ENCODE measurements at regions not wholly inside any gene's neighbourhood (a gene's known extent, or its start where the extent isn't known, plus 50 kb on each side); places are given as distances from the start of the nearest gene placed in this dataset.

DNA sequence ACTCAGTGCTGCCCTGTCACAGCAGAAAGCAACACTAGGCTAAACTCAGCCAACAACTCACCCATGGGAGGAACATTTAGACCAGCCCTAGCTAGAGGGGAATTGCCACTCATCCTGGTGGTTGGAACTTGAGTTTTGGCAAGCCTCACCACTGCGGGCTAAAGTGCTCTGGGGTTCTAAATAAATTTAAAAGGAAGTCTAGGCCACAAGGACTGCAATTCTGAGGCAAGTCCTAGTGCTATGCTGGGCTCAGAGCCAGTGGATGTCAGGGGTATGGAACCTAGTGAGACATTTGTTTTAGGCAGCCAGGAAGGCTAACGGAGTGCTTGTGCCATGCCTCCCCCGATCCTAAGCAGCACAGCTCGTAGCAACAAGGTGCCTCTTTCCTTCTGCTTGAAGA is 78.0 kb downstream of the RGS13 start:
- DNase-seq (ENCODE audit: low spot score) = no peak

DNA sequence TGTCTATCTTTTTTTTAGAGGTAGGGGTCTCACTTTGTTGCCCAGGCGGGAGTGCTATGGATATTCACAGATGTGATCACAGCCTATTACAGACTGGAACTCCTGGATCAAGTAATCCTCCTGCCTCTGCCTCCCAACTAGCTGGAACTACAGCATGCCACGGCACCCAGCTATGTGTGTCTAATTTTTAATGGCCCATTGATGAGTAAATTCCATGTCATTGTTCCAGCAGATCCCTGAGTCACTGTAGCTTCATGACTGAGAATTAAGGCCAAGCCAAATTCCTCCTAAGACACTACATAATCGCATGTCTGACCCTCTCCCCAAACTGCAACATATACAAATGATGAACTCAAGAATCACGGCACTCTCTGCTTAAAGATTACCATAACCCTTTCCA is 84.2 kb upstream of the RGS2 start:
- DNase-seq (ENCODE audit: low spot score) = no peak

DNA sequence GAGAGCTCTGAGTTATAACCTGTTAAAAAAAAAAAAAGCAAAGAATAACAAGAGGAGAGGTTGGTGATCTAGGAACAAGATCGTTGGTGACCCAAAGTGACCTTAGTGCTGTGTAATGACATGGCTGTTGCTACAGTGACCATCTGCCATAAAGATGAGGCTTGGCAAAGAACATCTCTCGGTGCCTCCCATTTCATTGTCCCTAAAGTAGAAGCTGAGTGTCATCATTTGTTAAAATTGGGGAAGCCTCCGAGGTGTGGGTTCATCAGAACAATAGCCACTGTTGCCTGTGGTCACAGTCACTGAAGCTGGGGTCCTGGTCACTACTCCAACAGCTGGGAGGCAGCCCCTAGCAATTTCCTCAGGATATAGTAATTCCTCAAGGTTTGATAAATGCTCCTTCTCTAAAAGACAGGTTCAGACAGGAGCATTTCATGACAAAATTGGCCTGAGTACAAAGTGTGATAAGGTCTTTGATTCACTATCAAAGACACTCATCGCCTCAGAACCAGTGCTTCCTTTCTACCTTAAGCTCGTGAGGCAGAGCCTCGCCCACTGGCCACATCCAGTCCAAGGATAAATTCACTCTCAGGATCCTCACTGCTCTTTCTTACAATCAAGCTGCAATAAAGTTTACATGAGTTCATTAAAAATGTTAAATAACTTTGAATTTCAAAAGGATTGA is 81.9 kb upstream of the RGS2 start:
- no peak for DNase-seq (ENCODE audit: low spot score)

DNA sequence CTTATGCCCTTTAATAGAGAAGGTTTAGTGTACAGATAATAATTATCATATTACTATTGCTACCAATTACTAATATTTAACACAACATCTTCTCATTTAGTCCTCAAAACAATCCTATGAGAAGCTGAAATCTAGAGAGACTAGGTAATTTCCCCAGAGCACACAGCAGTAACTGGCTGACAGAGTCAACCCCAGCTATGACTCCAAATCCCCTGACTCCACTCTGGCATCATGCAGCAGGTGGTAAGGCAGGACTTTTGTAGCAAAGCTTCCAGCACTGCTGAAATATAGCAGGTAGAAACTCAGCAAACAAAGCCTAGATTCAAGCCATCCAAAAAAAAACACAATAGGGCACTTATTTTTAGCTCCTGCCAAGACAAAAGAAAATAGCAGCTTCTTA is 79.3 kb upstream of the RGS2 start:
- no peak for DNase-seq (ENCODE audit: low spot score)

DNA sequence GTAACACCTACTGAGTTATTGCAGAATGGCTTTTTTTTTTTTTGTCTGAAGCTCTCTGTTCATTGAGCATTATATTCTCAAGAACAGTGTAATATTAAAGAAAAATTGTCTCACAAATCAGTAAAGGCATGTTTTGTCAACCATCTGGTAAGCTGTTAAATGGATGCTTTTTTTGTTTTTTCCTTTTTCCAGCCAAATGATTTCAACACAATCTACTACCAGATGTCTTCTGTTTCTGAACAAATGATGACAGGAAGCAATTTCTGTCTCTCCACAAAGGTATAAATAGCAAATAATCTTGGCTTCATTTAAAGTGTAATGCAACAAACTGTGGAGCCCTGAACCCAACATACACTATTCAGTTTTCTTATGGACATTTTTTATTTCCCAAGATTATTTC is 78.6 kb upstream of the RGS2 start:
- no peak for DNase-seq (ENCODE audit: low spot score)

DNA sequence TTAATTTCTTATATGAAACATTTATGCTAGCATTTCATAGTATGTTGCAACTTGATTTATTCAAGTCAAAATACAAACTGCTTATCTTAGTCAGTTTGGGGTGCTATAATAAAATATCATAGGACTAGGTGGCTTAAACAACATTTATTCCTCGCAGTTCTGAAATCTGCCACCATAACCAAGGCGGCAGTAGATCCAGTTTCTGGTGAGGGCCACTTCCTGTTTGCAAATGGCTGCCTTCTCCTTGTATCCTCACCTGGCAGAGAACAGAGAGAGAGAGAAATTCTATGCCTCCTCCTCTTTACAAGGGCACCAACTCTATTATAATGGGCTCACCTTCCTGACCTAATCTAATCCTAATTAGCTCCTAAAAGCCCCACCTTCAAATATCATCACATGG is 76.1 kb upstream of the RGS2 start:
- peak; percentile 19 for DNase-seq (ENCODE audit: low spot score)

DNA sequence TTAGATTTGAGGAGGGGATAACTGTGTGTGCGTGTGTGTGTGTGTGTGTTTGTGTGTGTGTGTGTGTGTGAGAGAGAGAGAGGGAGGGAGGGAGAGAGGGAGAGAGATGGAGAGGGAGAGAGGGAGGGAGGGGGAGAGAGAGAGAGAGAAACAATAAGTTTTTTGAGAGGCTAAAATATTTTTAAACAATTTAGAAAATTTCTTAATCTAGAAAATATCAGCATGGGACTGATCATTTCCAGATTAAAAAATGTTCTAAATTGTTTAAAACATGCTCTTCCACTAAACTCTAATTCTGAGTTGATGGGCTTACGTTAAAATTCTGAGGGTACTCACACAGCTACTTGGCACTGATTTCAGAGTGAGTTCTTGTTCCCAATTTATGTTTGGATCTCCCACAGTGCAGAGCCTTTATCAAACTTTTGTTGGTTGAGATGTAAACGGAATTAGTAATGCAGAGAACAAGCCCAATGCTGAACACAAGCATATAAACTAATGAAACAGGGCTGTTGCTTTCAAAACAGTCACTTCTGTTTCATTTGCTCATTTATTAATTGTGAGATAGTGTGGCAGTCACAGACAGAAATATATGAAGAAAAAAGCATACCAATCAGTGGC is 73.4 kb upstream of the RGS2 start:
- DNase-seq (ENCODE audit: low spot score) = no peak

DNA sequence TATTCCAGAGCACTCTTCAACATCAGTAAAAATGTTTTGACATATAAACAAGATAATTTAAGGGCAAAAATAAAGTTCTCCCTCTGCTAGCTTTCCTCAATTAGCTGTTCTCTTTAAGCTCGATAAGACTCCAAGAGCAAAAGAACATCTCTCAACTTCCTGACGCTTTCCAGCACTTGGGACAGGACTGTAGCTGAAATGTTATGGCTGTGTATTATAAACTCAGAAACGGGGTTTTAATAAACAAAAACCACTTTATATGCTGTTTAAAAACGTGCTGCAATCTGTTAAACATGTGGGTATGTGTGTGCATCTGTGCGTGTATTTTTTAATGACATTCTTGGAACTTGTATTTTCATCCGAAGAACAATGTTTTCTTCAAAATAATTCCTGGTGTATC is 71.5 kb upstream of the RGS2 start:
- no peak for DNase-seq (ENCODE audit: low spot score)

DNA sequence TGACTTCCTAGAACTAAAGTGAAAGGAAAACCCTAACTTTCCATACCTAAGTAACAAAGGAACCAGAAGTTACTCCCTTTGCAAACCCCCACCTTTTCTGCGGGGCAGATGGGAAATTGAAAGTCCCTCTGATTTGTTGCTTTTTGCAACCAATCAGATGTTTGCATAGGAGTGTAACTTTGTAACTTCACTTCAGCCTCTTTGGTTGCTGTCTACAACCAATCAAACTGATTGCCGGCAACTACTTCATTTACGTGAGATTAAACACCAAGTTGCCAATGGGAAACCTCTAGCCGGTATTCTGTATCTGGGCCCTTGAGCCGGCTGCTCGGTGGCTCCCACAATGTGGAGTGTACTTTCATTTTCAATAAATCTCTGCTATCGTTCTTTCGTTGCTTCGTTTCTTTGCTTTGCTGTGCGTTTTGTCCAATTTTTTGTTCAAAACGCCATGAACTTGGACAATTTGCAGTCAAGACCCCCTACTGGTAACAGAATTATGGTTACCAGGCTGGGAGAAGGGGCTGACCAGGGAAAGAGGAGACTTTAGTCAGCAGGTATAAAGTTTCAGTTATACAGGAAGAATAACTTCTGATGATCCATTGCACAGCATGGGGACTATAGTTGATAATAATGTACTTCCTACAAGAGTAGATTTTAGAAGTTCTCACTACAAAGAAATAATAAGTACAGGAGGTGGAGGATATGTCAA is 69.2 kb upstream of the RGS2 start:
- DNase-seq (ENCODE audit: low spot score) = no peak

DNA sequence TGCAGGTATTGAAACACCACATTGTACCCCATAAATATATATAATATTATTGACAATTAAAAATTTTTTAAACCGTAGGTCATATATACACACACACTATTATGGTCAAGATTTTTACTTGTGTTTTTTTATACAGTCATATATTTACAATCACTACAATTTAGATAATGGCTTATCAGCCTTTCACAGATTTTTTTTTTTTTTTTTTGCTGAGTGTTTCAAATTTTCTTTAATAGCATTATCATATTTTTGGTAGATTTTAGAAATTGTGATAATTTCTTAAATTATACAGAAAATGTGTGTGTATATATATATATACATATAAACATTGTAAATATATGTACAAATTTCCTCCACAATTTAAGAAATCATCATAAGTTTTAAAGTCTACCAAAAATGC is 68.6 kb upstream of the RGS2 start:
- DNase-seq (ENCODE audit: low spot score) = no peak

DNA sequence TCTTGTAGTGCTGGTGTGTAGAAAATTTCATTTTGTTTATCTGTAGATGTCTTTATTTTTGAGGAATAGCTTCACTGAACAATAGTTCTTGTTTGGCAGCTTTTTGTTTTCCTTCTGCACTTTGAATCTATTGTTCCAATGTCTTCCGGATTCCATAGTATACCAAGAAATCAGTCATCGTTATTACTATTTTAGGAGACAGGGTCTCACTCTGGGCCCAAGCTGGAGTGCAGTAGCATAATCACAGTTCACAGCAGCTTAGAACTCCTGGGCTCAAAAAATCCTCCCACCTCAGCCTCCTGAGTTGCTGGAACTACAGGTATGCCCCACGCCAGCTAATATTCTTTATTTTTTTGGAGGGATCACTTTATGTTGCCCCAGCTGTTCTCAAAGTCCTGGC is 67.7 kb upstream of the RGS2 start:
- no peak for DNase-seq (ENCODE audit: low spot score)

DNA sequence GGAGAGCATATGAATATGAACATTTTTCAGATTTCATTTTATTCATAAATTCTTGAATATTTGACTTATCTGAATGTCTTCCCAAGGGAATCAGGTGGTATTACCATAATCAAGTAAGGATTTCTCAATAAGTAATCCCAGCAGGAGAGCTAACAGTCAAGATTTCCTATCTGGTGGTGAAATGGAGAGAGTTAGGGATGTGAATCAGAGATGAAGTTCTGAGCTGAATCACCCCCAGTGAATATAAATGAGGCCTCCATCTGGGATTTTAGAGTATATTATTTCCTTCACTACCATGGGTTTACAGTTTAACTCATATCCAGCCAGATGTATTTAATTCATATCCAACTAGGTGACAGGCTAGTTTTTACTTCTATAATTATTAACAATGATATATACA is 61.5 kb upstream of the RGS2 start:
- DNase-seq (ENCODE audit: low spot score) = no peak

DNA sequence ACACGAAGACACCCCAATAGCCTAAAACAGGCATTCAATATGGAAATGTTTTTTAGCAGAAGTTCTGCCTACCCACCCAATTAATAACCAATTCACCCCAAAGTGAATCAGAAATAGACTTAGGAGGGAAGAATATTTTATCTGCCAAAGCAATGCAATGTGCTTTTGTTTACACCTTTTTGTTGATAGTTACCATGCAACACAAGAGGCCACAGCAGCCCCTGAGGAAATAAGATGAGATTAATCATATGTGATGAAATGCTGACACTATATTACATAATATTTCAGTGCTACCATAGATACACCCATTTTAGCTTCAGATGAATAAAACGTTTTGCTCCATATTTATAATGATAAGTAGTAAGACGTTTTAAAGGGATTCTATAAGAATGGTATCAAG is 60.9 kb upstream of the RGS2 start:
- DNase-seq (ENCODE audit: low spot score) = peak; percentile 3

DNA sequence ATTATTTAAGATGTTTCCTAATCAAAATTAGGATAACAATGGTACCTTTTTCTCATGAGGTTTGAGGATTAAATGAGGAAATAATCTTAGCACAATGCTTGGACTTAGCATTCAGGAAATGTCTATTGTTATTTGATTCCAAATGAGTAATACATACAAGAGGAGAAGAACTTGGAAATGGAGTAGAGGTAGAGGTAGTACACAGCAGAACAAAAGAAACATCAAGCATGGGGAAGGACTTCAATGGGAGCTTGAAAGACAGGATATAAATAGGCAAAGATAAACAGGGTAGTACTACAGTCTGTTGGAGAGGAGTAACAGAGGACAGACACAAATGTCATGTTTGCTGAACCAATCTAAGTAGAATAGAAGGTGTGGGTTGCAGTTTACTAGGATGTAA is 59.5 kb upstream of the RGS2 start:
- DNase-seq (ENCODE audit: low spot score) = no peak

DNA sequence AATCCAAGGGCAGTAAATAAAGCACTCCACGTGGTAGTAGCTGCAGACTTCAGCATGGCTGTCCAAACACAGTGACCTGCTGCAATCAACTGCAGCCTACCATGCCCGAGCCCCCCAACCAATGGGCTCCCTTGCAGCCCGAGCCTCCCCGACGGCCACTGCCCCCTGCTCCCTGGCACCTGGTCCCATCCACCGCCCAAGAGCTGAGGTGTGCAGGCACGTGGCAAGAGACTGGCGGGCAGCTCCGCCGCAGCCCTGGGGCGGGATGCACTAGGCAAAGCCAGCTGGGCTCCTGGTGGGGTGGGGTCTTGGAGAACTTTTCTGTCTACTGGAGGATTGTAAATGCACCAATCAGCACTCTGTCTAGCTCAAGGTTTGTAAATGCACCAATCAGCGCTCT is 57.6 kb upstream of the RGS2 start:
- no peak for DNase-seq (ENCODE audit: low spot score)

DNA sequence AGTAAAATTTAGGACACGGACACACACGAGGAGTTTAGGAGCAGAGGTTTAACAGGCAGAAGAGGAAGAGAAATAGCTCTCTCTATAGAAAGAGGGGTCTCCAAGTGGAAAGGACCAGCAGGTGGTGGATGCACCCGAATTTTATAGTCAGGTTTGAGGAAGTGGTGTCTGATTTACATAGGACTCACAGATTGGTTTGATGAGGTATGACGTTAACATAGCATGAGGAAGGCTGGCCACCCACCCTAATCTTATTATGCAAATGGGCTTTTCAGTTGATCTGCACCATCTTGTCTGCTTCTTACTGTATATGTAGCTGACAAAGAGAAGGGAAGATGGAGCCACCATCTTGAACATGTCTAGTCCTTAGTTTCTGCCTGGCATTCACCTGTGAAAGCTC is 52.5 kb upstream of the RGS2 start:
- no peak for DNase-seq (ENCODE audit: low spot score)

DNA sequence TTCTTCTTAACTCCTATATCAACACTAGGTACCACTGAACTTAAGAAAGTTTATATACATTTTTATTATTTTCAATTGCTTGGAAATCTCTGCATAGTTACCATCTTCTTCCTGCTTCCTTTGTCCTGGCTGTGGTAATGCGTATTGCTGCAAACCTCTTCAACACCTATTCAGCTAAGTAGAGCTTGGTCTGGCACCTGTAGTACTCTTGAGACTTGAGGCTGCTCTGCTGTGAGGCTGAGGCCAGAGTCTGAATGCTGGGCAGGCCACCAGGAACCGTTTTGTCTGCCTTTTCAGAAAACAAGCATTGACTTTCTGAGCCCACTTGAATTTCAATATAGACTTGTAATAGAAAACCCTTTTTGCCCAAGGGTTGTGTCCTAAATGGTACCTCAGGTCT is 52.0 kb upstream of the RGS2 start:
- DNase-seq (ENCODE audit: low spot score) = no peak

DNA sequence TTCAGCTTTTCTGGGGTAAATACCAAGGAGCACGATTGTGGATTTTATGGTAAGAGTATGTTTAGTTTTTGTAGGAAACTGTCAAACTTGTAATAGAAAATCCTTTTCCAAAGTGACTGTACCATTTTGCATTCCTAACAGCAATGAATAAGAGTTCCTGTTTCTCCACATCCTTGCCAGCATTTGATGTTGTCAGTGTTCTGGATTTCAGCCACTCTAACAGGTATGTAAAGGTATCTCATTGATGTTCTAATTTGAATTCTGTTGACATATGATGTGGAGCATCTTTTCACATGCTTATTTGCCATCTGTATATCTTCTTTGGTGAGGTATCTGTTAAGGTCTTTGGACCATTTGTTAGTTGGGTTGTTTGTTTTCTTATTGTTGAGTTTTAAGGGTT is 50.3 kb upstream of the RGS2 start:
- DNase-seq (ENCODE audit: low spot score) = no peak
